HG03520 (cell line): ENCODE measurements at regions not wholly inside any gene's neighbourhood (a gene's known extent, or its start where the extent isn't known, plus 50 kb on each side); places are given as distances from the start of the nearest gene placed in this dataset.

ENCODE experiments used
- ATAC-seq: cut with Tn5 transposase; IDR thresholded peaks from one replicate; pipeline ENCODE4 v1.9.1; 2021; ENCODE audit warnings: mild to moderate bottlenecking, moderate library complexity; ENCODE audit not compliant: unreplicated experiment

DNA sequence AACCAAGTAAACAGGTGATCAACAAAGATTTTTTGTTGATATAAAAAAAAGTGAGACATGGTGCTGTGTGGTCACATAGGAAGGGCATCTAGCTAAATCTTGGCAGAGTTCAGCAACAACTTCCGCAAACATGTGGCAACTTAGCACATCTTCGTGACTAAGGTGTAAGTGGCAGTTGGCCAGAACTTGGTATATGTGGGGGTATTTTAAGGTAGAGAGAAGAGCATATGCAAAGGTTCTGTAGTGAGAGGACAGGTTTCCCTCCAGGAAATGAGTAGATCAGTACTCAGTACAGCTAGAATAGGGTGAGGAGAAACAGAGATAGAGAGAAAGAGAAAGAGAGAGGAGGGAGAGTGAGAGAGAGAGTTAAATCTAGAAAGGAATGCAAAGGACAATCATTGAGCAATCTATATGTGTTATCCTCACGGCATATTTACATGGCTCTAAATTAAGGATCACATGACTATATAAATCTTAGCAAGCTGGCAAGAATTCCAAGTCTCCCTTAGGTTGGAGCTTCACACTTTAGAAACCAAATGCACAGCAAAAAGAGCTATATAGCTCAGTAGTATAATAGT lies 227.7 kb upstream of the HMGA2 start:
- no peak for ATAC-seq

DNA sequence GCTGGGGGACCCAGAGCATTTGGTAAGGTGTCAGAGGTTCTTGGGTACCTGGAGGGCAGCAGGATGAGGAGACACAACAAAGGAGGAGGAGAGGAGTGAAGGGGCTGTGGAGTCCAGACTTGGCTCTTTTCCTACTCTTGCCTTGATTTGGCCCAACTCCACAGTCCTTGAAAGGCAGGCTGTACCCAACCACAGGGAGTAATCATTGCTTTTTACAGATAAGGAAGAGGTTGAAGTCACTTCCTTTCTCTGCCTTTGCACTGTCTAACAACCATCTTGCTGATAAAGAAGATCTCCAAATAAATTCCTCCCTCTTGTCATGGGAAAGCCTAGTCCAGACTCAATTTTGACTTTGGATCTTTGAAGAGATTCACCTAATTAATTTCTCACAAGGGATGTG lies 226.8 kb upstream of the HMGA2 start:
- no peak for ATAC-seq

DNA sequence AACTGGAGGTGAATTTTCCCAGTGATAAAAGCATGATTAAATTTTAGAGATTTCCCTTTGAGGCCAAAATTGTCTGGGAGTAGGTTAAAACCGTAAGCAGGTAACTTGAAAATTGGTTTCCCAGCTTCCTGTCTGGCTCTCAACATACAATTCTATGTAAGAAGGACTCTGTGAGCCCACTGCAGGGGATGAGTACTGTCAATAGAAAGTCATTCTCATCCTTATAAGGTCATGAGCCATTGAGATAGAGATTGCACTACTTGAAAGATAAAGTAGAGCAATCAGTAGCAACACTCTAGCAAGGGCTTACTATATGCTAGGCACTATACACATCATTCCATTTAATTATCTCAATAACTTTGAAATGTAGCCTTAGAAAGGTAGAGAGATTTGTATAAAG lies 225.6 kb upstream of the HMGA2 start:
- no peak for ATAC-seq

DNA sequence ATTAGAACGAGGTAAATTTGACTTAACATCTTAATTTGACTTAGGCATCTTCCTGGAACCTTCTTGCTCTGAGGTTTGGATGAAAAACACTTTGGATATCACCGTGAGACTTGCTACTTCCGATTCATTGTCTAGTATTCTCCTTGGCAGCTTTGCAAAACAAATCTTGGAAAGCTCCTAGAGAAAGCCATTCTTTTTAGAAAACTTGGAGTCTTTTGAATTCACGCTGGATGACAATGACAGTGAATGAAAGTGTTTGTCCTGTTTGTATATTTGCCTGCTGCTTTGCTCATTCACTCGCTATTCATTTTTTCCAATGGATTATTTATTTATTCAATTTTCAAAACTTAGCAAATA lies 222.1 kb upstream of the HMGA2 start:
- no peak for ATAC-seq

DNA sequence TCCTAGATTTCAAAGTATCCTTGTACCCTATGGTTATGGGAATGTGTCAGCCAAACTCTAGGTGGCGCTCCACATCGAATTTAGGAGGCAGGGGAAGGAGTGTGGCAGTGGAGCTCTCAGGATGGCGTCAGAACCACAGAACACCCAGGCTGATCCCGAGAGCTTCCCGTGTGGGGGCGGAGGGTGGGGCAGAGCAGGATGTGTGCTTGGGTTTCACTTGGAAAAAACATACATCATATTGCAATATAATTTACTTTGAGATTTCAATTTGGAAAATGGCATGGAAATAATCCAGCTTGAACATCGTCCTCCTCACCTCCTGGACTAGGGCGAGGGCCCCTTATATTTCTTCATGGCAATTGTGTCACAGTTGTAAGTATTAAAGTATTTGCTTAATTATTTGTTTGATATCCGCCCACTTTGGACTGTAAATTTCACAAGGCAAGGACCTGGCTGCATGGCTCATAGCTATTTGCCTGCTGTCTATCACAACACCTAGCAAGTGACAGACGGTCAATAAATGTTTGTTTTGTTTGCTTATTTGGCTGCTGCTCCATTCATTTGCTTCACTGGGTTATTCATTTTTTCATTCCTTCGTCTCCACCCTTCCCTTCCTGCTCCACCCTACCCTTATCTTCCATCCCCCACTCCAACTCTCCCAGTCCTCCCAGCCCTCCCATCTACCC lies 221.5 kb upstream of the HMGA2 start:
- ATAC-seq = no peak

DNA sequence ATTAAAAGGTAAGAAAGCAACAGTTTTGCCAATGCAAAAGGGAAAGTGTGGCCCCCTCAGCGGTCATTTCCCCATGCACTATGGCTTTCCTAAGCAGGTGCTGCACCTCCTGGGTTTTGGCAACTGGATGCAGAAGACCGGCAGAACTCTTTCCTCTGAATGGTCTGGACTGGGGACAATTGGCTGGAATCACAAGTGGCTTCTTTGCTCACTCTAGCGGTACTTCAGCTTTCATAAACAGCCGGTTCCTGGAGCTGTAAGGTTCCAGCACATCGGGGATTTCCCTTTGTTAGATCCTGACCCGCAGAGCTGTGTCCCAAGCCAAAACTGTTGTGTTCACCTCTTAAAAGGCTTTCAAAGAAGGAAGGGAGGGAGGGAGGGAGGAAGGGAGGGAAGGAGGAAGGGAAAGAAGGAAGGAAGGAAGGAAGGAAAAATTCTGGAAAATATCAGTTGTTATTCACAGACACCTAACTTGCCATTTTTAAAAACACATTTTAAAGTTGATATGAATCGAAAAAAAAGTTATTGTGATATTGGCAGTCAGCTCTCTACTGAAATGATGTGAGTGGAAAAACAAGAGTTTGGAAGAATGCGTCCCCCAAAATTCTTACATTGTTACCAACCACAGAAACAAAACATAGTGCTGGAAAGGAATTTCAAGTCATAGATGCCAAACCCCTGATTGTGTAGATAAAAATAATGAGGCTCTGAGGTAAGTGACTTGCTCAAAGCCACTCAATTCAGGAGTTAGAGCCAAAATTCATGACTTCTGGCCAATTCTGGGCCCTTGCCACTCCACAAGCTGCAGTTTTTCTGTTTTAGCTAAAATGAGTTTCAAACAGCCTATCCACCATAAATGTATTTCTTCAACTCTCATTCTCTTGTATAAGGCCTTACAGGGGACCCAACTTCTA lies 220.6 kb upstream of the HMGA2 start:
- no peak for ATAC-seq

DNA sequence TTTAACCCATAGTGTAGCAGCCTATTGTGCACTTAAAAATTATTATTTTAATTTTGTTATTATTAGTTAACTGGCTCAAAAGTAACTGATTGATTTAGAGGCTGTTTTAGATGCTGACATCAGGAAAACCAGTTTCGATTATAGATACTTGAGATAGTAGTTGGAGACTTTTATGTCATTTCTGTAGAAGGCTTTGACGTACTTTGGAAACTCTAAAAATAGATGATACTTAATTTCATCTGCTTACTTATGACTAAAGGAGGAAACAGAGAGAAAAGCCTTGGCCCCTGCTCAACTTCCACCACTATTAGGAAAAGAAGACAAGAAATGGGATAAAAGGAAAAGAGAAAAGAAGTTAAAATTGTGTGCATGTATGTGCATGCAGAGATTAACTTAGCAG lies 219.3 kb upstream of the HMGA2 start:
- no peak for ATAC-seq

DNA sequence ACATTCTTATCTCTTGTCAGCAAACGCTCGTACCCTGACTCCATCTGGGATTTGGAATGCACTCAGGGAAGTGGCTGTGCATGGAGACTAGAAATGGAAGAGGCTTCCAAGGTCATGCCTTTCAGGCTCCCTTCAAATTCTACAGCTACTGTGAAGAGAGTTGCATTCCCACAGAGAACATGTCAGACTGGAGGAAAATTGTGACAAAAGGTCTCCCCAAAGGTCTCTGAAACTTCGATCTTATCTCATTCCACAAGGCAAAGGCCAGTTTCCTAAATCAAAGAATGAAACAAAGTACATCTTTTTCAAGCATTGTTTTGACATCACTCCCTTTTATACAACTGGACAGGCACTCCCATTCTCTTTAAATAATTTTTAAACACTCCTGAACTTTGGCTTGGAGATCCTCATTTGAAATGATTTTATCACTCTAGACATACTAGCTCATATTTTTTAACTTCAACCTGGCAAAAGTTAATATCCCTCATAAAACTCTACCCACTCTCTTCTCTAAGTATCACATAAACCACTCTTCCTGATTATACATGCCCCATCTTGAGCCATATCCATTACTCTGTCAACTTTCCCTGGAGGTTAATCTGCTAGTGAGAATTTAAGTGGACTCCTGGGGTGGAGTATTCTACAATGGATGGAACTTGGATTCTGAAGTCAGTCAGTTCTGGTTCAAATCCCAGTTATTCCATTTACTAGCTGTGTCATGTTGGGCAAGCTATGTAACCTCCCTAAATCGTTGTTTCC lies 218.1 kb upstream of the HMGA2 start:
- ATAC-seq = no peak

DNA sequence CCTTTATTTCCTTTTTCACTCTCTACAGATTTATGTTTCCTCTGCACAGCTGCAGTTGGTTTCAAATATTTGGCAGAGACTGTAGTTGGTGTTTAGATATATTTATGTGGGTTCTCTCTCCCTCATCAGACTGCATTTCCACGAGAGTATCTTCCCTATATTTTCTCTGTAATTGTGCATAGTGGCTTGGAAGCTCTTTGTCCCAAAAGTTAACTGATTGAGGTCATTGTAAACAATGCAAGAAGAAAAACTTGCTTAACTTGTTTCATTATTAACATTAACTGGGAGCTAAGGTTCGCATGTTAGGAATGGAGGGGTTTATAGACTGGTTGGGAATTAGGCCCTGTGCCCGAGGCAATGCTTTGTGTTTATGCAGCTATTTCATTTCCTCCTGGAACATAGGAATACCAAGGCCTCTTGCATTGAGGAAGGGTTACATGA lies 216.9 kb upstream of the HMGA2 start:
- ATAC-seq = no peak

DNA sequence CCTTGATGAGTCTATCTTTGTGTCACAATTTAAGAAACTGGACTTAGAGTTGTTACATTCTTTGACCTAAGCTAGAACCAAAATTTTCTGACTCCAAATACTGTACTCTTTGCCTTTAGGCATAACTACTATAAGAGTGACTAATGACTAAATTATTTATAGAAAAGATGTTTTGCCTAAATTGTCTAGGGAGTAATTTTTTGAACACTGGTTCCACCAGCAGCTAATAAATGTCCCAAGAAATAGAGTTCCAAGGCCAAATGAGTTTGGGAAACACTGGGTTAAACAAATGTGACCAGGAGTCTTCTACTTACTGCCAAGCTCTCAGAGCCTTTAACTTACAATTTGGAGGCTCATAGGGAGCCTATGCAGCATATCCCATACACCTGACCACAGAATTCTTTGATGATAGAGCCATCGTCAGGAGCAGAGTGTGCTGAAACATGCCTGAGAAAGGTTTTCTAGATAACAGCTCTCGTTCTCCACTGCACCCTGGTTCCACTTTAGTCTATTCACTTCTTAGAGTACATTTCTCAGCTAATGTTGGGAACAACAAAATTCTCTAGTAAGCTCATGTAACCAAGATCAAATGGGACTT lies 215.9 kb upstream of the HMGA2 start:
- ATAC-seq = no peak

DNA sequence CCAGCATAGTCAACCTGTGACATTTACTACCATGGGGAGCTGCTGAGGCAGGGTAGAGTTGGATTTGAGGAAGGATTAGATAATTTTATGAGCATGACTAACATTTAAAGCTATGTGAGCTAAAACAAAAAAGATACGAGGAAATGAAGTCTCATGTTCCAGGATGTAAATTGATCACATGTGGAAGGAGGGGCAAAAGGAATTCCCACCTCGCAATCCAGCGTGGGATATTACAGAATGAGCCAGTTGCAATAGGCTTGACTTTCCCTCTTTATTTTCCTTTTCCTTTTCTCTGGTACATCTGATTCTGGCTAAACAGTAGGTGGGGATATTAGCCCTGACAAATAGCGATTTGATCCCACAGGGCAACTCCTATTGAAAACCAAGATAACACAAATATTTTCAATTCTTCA lies 214.9 kb upstream of the HMGA2 start:
- ATAC-seq = no peak

DNA sequence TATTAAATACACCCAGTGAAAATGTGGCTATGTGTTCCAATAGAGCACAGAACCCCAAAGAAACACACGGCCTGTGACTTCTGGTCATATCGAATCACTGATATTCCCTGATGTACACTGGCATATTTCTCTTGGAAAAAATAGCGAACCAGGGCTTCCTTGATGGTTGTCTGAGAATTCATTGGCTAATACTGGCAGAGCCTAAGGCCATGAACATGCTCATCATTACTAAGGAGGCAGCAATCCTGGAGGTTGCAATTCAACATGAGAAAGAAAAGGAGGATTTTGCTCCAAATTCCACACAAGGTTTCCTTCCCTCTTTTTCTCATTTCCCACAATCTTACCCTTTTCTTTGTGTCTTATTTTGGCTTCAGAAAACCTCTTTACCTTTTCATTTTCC lies 212.9 kb upstream of the HMGA2 start:
- no peak for ATAC-seq

DNA sequence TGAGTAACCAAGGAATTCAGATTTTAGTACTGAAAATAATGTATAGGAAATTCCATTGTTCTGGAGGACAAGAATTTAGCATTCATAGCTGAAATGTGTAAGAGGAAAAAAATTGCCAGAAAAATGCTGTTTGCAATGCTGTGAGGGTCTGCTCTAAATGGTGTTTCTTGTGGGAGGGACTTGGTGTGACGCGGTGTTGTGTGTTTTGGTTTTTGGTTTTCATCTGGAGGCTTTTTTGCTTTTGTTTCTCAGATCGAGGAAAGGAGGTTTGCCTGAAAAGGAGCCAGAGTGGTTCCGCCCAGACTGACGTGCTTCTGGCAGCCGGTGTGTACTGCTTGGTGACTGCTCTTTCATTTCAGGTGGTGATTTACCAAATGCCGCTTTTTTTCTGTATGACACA lies 211.8 kb upstream of the HMGA2 start:
- no peak for ATAC-seq

DNA sequence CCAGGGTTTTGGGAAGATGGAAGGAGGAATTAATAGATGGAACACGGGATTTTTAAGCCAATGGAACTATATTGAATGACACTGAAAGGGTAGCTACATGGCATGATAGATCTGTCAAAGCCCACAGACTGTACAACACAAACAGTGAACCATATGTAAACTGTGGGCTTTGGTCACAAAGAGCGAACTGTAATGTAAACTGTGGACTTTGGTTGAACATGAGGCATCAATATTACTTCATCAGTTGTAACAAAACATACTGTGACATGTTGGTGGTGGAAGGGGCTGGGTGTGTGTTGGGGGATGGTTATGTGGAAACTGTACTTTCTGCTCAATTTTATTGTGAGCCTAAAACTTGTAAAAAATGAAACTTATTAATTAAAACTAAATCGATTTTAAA lies 210.6 kb upstream of the HMGA2 start:
- ATAC-seq = no peak

DNA sequence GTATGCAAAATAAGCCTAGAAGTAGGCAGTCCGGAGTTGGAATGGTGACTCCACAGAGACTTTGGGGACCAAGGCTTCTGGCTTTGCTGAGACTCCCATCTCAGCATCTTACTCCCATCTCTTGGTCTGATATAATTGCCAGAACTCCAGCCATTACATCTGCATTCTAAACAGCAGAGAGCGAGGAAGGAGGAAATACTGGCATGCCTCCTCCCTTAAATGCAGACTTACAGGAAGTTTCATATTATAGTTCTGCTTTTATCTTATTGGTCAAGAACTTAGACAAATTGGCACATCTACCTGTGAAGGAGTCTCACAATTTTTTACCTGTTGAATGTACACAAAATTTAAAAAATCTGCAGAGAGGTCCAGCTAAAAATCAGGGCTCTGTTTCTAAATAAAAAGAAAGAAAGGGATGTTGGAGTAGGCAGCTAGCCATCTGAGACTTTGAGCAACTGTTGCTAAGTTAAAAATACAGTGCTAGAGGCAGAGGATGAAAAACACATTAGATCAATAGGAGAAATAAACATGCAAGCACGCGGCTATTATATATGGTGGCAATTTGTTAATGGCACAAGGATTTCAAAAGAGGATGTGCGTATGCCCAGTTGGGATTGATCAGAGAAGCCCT lies 209.9 kb upstream of the HMGA2 start:
- ATAC-seq = no peak

DNA sequence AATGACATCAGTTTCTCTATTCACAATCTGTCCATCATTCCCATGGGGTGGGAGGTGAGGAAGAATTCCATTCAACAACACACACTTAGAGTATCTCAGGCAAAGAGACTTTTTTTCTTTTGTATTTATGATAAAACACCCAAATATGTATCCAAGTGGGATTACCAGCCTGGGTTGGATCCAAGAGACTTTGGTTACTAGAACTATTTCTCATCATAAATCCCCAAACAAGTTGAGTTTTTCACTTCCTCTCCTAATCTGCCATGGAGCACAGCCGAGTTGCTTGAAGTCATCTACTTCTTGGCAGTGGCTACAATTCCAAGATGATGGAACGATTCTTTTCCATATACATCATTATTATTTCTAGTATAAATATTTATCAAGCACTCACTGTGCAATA lies 209.2 kb upstream of the HMGA2 start:
- ATAC-seq = no peak

DNA sequence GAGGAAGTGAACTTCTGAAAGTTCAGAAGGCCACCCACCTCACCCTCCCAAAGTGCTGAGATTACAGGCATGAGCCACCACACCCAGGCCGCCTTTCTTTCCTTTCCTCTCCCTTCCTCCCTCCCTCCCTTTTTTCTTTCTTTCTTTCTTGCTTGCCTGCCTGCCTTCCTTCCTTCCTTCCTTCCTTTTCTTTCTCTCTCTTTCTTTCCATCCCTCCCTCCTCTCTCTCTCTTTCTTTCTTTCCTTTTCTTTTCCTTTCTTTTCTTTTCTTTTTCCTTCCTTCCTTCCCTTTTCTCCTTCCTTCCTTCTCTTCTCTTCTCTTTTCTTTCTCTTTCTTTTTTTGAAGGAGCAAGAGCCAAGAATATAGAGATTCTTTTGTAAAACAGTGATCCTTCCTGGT lies 208.3 kb upstream of the HMGA2 start:
- ATAC-seq = no peak

DNA sequence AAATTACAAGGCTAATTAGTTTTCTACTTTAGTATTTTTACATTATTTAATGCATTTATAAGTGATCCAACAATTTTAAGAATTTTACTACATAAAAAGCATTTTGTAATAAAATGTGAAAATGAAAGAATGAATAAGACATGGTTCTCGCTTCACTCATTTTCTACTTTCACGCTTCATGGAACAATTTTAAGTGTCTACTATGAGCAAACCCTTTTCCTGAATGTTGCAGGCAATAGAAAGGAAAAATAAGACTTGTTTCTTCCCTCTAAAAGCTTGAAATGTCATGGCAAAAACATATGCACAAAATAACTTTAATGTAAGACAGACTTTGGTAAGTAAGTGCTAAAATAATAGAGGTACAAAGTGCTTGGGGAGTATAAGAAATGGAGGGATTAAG lies 205.7 kb upstream of the HMGA2 start:
- ATAC-seq = no peak

DNA sequence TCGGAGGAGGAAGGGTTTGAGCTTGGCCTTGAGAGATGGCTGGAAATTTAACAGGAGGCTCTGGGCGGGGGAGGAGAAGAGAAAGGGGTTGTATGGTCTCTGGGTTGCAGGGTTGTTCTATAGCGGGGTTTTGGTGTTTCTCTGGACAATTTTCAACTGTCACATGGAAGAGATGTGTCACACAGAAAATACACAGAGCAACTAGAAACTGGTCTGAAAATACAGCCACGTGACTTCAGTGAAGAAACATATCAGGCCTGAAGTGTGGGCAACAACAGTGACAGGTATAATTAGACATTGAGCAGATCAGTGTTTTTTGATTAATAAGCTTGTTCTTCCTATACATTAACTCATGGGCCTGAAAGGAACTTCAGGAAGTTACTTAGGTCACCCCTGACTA lies 205.3 kb upstream of the HMGA2 start:
- no peak for ATAC-seq

DNA sequence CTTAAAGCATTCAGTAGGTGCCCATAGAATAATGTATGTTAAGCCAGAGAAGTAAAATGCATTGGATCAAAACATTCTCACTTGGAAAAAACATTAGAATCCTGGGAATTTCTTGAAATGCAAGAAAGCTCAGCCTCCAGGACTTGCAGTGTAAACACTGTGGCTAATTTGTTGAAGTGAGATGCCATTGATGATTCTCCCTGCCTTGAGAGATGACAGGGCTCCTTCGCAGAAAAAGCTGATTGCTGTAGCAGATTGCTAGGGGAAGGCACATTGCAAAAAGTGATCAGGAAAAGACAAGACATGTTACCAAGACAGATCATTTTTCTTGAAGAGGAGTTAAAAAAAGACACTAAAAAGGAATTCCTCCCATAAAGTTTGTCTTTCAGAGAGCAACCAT lies 204.2 kb upstream of the HMGA2 start:
- no peak for ATAC-seq

DNA sequence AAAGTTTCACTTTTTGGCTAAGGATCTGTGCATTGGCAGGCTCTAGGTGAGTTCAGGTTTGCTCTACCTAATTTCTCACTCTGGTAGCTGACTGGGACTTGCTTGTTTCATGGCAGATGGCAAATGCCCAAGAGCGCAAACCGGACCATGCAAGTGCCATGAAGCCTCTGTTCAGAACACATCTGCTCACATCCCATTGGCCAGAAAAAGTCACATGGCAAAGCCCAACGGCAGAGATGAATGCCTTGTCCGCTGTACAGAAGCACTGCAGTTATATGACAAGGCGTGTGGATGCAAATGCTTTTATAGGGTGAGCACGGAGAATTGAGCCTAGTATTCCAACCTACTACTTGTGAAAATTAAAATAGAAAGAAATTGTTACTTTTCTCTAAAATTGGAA lies 202.2 kb upstream of the HMGA2 start:
- ATAC-seq = no peak
